Lower lobe of right lung (tissue), 2 donors: ENCODE measurements at regions not wholly inside any gene's neighbourhood (a gene's known extent, or its start where the extent isn't known, plus 50 kb on each side); places are given as distances from the start of the nearest gene placed in this dataset.

Source experiments
- ATAC-seq, 2 donors: fragments of 200-7000 bp; cut with Tn5 transposase; one replicate each; pipeline ENCODE4 v1.9.1; 2020 to 2022; ENCODE audit warnings: mild to moderate bottlenecking in 2 of 2, moderate library complexity in 2 of 2
- DNase-seq: peaks from one replicate; pipeline ENCODE4 v3.0.0-alpha.2; 2020
- H3K27ac ChIP-seq: fragments of 200-600 bp; one replicate; pipeline ENCODE4 v1.8.0; 2022
- H3K27me3 ChIP-seq: fragments of 200-600 bp; one replicate; pipeline ENCODE4 v1.8.0; 2022; ENCODE audit warnings: low read depth
- H3K36me3 ChIP-seq: fragments of 200-600 bp; one replicate; pipeline ENCODE4 v1.8.0; 2022; ENCODE audit warnings: mild to moderate bottlenecking
- H3K4me1 ChIP-seq: fragments of 200-600 bp; one replicate; pipeline ENCODE4 v1.8.0; 2022
- H3K4me3 ChIP-seq: fragments of 200-600 bp; one replicate; pipeline ENCODE4 v1.8.0; 2022; ENCODE audit warnings: mild to moderate bottlenecking
- H3K9me3 ChIP-seq: fragments of 200-600 bp; one replicate; pipeline ENCODE4 v1.8.0; 2022
- CTCF ChIP-seq: fragments of 200-600 bp; IDR thresholded peaks from one replicate; pipeline ENCODE4 v1.8.0; 2022; ENCODE audit warnings: antibody characterized with exemption, mild to moderate bottlenecking
- intact Hi-C: fragments of 100-400 bp; cut with DNase I; formaldehyde crosslinking; loops from one replicate; pipeline ENCODE4 v1.11.0; 2022
- donor health status: DM: no; HTN: yes; CAD: no; lungs with severe emphysema.

GRCh38 chr2:45127891-45128290, 118.6 kb upstream of the SIX2 start:
- intact Hi-C loops: no loop called here
- DNase-seq (no peak), ATAC-seq (no peak)

GRCh38 chr2:45127321-45127720, 118.1 kb upstream of the SIX2 start:
- Histone ChIP-seq H3K9me3 (no peaks in the 10 kb centered on the region), H3K27me3 (no peaks in the 10 kb centered on the region), H3K4me1 (no peaks in the 10 kb centered on the region), H3K4me3 (no peak overlapping the region), H3K27ac (no peak overlapping the region), H3K36me3 (no peaks in the 10 kb centered on the region)
- DNase-seq (no peak), ATAC-seq (no peak)
- TF ChIP-seq CTCF: no peak
- intact Hi-C loops: no loop called here

More at GRCh38 chr2:45127891-45128290, 118.6 kb upstream of the SIX2 start:
- Histone ChIP-seq H3K27me3 (no peaks in the 10 kb centered on the region), H3K36me3 (no peaks in the 10 kb centered on the region), H3K4me1 (no peaks in the 10 kb centered on the region), H3K4me3 (no peak overlapping the region), H3K27ac (no peak overlapping the region), H3K9me3 (no peaks in the 10 kb centered on the region)
- no peak for TF ChIP-seq CTCF

GRCh38 chr2:45125232-45125631, 116.0 kb upstream of the SIX2 start:
- DNase-seq (no peak), ATAC-seq (no peak)
- no peaks in the 10 kb centered on the region for H3K9me3 ChIP-seq
- intact Hi-C loops: no loop called here
- no peaks in the 10 kb centered on the region for H3K27me3 ChIP-seq
- TF ChIP-seq CTCF: no peak
- no peak overlapping the region for H3K4me3 ChIP-seq
- H3K36me3 ChIP-seq: no peaks in the 10 kb centered on the region
- no peak overlapping the region for H3K27ac ChIP-seq
- no peaks in the 10 kb centered on the region for H3K4me1 ChIP-seq

GRCh38 chr2:45124456-45124855, 115.2 kb upstream of the SIX2 start:
- no peak overlapping the region for H3K4me3 ChIP-seq
- no peaks in the 10 kb centered on the region for H3K27me3 ChIP-seq
- H3K27ac ChIP-seq: no peak overlapping the region
- ATAC-seq: no peak
- H3K4me1 ChIP-seq: no peaks in the 10 kb centered on the region
- no peaks in the 10 kb centered on the region for H3K9me3 ChIP-seq
- H3K36me3 ChIP-seq: no peaks in the 10 kb centered on the region
- DNase-seq: no peak
- intact Hi-C loops: no loop called here
- TF ChIP-seq CTCF: no peak

- Histone ChIP-seq H3K36me3 (no peaks in the 10 kb centered on the region), H3K9me3 (no peaks in the 10 kb centered on the region), H3K27me3 (no peaks in the 10 kb centered on the region), H3K4me1 (no peaks in the 10 kb centered on the region), H3K27ac (no peak overlapping the region), H3K4me3 (no peak overlapping the region)
- intact Hi-C loops: no loop called here
- no peak for DNase-seq
- no peak for TF ChIP-seq CTCF
- no peak for ATAC-seq
Observed at GRCh38 chr2:45123521-45124191, 114.4 kb upstream of the SIX2 start.
